ENCODE measurements at regions not wholly inside any gene's neighbourhood (a gene's known extent, or its start where the extent isn't known, plus 50 kb on each side); places are given as distances from the start of the nearest gene placed in this dataset.

GRCh38 chr13:34040863-34041262, 222.9 kb downstream of the RFC3 start:
- DNase-seq (ENCODE audit: low read depth): no peak

GRCh38 chr13:34044041-34044440, 226.1 kb downstream of the RFC3 start:
- DNase-seq (ENCODE audit: low read depth): no peak

GRCh38 chr13:34044660-34045080, 226.7 kb downstream of the RFC3 start:
- DNase-seq (ENCODE audit: low read depth): no peak

- no peak for DNase-seq (ENCODE audit: low read depth)
These were observed 228.5 kb downstream of the RFC3 start for GRCh38 chr13:34046457-34046856.

- DNase-seq (ENCODE audit: low read depth): no peak
These were observed 230.7 kb downstream of the RFC3 start for GRCh38 chr13:34048652-34049051.

- DNase-seq (ENCODE audit: low read depth): no peak
These were observed 238.8 kb downstream of the RFC3 start for GRCh38 chr13:34056733-34057258.

- DNase-seq (ENCODE audit: low read depth): no peak
These were observed 246.7 kb downstream of the RFC3 start for GRCh38 chr13:34064456-34065205.

- DNase-seq (ENCODE audit: low read depth): no peak
These were observed 248.0 kb downstream of the RFC3 start for GRCh38 chr13:34065928-34066327.

GRCh38 chr13:34066344-34066743, 248.4 kb downstream of the RFC3 start:
- no peak for DNase-seq (ENCODE audit: low read depth)

GRCh38 chr13:34070006-34070405, 252.1 kb downstream of the RFC3 start:
- no peak for DNase-seq (ENCODE audit: low read depth)

- DNase-seq (ENCODE audit: low read depth): no peak
These were observed 252.8 kb downstream of the RFC3 start for GRCh38 chr13:34070544-34071303.

- DNase-seq (ENCODE audit: low read depth): no peak
These were observed 258.4 kb downstream of the RFC3 start for GRCh38 chr13:34076319-34076718.

GRCh38 chr13:34076943-34077703, 259.2 kb downstream of the RFC3 start:
- DNase-seq (ENCODE audit: low read depth): no peak

- DNase-seq (ENCODE audit: low read depth): no peak
These were observed 260.5 kb downstream of the RFC3 start for GRCh38 chr13:34078334-34078999.

- no peak for DNase-seq (ENCODE audit: low read depth)
These were observed 267.3 kb downstream of the RFC3 start for GRCh38 chr13:34085204-34085603.

GRCh38 chr13:34086281-34086680, 268.3 kb downstream of the RFC3 start:
- DNase-seq (ENCODE audit: low read depth): no peak

GRCh38 chr13:34087791-34088190, 269.8 kb downstream of the RFC3 start:
- no peak for DNase-seq (ENCODE audit: low read depth)

- no peak for DNase-seq (ENCODE audit: low read depth)
These were observed 285.9 kb downstream of the RFC3 start for GRCh38 chr13:34103854-34104253.

GRCh38 chr13:34104853-34105252, 286.9 kb downstream of the RFC3 start:
- no peak for DNase-seq (ENCODE audit: low read depth)

GRCh38 chr13:34107806-34108205, 289.9 kb downstream of the RFC3 start:
- no peak for DNase-seq (ENCODE audit: low read depth)

GRCh38 chr13:34108410-34108809, 290.5 kb downstream of the RFC3 start:
- DNase-seq (ENCODE audit: low read depth): no peak

GRCh38 chr13:34114581-34114980, 296.6 kb downstream of the RFC3 start:
- DNase-seq (ENCODE audit: low read depth): no peak
